ENCODE measurements at regions not wholly inside any gene's neighbourhood (a gene's known extent, or its start where the extent isn't known, plus 50 kb on each side); places are given as distances from the start of the nearest gene placed in this dataset.
"Not testable (repeated sequence)": the region's sequence is repeated elsewhere in the genome, so short reads cannot be mapped to it uniquely, and the experiment has no call there.

- no peak overlapping the region for H3K4me3 ChIP-seq (ENCODE audit: low read depth, low read length)
- TF ChIP-seq CTCF (IDR thresholded peaks at IDR 0.05; ENCODE audit: insufficient read depth, low read depth, low read length), result no peak
- DNase-seq (ENCODE audit: low read depth), result no peak
These were observed 136.1 kb downstream of the GLUL start for GRCh38 chr1:182255494-182255893.

- no peak for TF ChIP-seq CTCF (IDR thresholded peaks at IDR 0.05; ENCODE audit: insufficient read depth, low read depth, low read length)
- no peak overlapping the region for H3K4me3 ChIP-seq (ENCODE audit: low read depth, low read length)
- no peak for DNase-seq (ENCODE audit: low read depth)
These were observed 138.2 kb downstream of the GLUL start for GRCh38 chr1:182253319-182253860.

GRCh38 chr1:182251561-182251960 is 140.0 kb downstream of the GLUL start:
- H3K4me3 ChIP-seq (ENCODE audit: low read depth, low read length), result no peak overlapping the region
- no peak for DNase-seq (ENCODE audit: low read depth)
- TF ChIP-seq CTCF (IDR thresholded peaks at IDR 0.05; ENCODE audit: insufficient read depth, low read depth, low read length), result no peak

- no peak for DNase-seq (ENCODE audit: low read depth)
- H3K4me3 ChIP-seq (ENCODE audit: low read depth, low read length), result no peak overlapping the region
- no peak for TF ChIP-seq CTCF (IDR thresholded peaks at IDR 0.05; ENCODE audit: insufficient read depth, low read depth, low read length)
These were observed 142.4 kb downstream of the GLUL start for GRCh38 chr1:182249201-182249676.

- no peak for TF ChIP-seq CTCF (IDR thresholded peaks at IDR 0.05; ENCODE audit: insufficient read depth, low read depth, low read length)
- DNase-seq (ENCODE audit: low read depth), result no peak
- no peak overlapping the region for H3K4me3 ChIP-seq (ENCODE audit: low read depth, low read length)
These were observed 142.9 kb downstream of the GLUL start for GRCh38 chr1:182248721-182249120.

GRCh38 chr1:182247813-182248212 is 143.8 kb downstream of the GLUL start:
- not testable (repeated sequence) for H3K4me3 ChIP-seq (ENCODE audit: low read depth, low read length); DNase-seq (ENCODE audit: low read depth)

GRCh38 chr1:182246783-182247182 is 144.8 kb downstream of the GLUL start:
- DNase-seq (ENCODE audit: low read depth), result no peak
- TF ChIP-seq CTCF (IDR thresholded peaks at IDR 0.05; ENCODE audit: insufficient read depth, low read depth, low read length), result no peak
- H3K4me3 ChIP-seq (ENCODE audit: low read depth, low read length), result no peak overlapping the region

Data from fibroblast of villous mesenchyme (primary cell).